Smooth muscle cell (in vitro differentiated cells): ENCODE measurements at regions not wholly inside any gene's neighbourhood (a gene's known extent, or its start where the extent isn't known, plus 50 kb on each side); places are given as distances from the start of the nearest gene placed in this dataset.

Experiments used
- DNase-seq: peaks from one replicate; lab custom pipeline; 2025; ENCODE audit not compliant: unreplicated experiment; lab: John Stamatoyannopoulos, UW
- H2AFZ ChIP-seq: fragments of 200-600 bp; sonication (generic); 2 replicates; pipeline ENCODE4 v1.6.0; 2016; ENCODE audit warnings: antibody characterized with exemption, low read depth, mild to moderate bottlenecking
- H3F3A ChIP-seq: fragments of 200-600 bp; sonication (generic); 2 replicates; pipeline ENCODE4 v1.6.0; 2017; ENCODE audit warnings: antibody characterized with exemption, low read depth
- H3K27ac ChIP-seq: fragments of 200-600 bp; sonication (generic); 2 replicates; pipeline ENCODE4 v1.5.1; 2016; ENCODE audit warnings: low read depth, mild to moderate bottlenecking
- H3K27me3 ChIP-seq: fragments of 200-600 bp; sonication (generic); 2 replicates; pipeline ENCODE4 v1.6.1; 2016; ENCODE audit warnings: low read depth, mild to moderate bottlenecking
- H3K36me3 ChIP-seq: fragments of 200-600 bp; sonication (generic); 2 replicates; pipeline ENCODE4 v1.5.1; 2016; ENCODE audit warnings: low read depth
- H3K4me1 ChIP-seq: fragments of 200-600 bp; sonication (generic); 2 replicates; pipeline ENCODE4 v1.5.1; 2016; ENCODE audit warnings: low read depth
- H3K4me2 ChIP-seq: fragments of 200-600 bp; sonication (generic); 2 replicates; pipeline ENCODE4 v1.6.0; 2016; ENCODE audit warnings: mild to moderate bottlenecking
- H3K4me3 ChIP-seq: fragments of 200-600 bp; sonication (generic); 2 replicates; pipeline ENCODE4 v1.5.1; 2016; ENCODE audit warnings: mild to moderate bottlenecking
- H3K79me2 ChIP-seq: fragments of 200-600 bp; sonication (generic); 2 replicates; pipeline ENCODE4 v1.6.0; 2016; ENCODE audit warnings: low read depth, mild to moderate bottlenecking
- H3K9ac ChIP-seq: fragments of 200-600 bp; sonication (generic); 2 replicates; pipeline ENCODE4 v1.6.0; 2016; ENCODE audit warnings: low read depth
- H3K9me3 ChIP-seq: fragments of 200-600 bp; sonication (generic); replicated peaks from 2 replicates; pipeline ENCODE4 v1.5.1; 2016; ENCODE audit warnings: low read depth
- H4K20me1 ChIP-seq: fragments of 200-600 bp; sonication (generic); 2 replicates; pipeline ENCODE4 v1.6.0; 2016; ENCODE audit warnings: low read depth
- WGBS: methylation state at CpG from one replicate; pipeline ENCODE4 v1.1.7; 2016; ENCODE audit warnings: low lambda C conversion rate; 5-methylcytosine and 5-hydroxymethylcytosine counted together
- TF ChIP-seq, protein P1 (sequence below): fragments of 200-600 bp; sonication (generic); IDR thresholded peaks from 2 replicates; pipeline ENCODE4 v1.5.1; 2017; ENCODE audit warnings: borderline replicate concordance, mild to moderate bottlenecking, antibody characterized with exemption; ENCODE audit not compliant: insufficient read depth, poor library complexity, severe bottlenecking

DNA sequence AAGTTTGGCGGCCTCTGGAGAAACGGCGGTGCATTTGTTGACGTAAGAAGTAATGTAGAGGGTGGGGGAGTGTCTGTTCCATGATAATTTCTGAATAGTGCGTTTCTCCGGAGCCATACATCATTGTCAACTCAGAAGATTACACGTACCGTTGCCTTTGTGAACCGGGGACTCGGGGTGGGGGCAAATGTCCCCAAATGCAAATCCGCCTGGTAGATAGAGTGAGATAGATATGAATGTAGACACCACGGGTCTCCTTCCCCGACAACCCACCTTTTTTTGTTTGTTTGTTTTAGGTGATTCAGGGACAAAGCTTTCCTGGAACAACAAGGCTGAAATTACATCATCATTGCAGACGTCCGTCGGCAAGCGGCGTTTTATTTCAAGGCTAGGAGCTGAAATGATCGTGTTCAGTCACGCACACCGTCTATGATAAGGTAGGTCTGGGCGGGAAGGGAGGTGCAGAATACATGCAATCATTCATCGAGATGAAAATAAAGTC, 96.0 kb upstream of the PPP2R3B start:
- H4K20me1 ChIP-seq, result no peaks in the 10 kb centered on the region
- H3K4me3 ChIP-seq, result no peak overlapping the region
- H3K9me3 ChIP-seq, result no peaks in the 10 kb centered on the region
- DNase-seq, result no peak
- no peak overlapping the region for H3K9ac ChIP-seq
- H3K27ac ChIP-seq, result no peak overlapping the region
- no peaks in the 10 kb centered on the region for H3K4me1 ChIP-seq
- TF ChIP-seq, protein P1, sequence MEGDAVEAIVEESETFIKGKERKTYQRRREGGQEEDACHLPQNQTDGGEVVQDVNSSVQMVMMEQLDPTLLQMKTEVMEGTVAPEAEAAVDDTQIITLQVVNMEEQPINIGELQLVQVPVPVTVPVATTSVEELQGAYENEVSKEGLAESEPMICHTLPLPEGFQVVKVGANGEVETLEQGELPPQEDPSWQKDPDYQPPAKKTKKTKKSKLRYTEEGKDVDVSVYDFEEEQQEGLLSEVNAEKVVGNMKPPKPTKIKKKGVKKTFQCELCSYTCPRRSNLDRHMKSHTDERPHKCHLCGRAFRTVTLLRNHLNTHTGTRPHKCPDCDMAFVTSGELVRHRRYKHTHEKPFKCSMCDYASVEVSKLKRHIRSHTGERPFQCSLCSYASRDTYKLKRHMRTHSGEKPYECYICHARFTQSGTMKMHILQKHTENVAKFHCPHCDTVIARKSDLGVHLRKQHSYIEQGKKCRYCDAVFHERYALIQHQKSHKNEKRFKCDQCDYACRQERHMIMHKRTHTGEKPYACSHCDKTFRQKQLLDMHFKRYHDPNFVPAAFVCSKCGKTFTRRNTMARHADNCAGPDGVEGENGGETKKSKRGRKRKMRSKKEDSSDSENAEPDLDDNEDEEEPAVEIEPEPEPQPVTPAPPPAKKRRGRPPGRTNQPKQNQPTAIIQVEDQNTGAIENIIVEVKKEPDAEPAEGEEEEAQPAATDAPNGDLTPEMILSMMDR, result no peak
- H3K79me2 ChIP-seq, result no peaks in the 10 kb centered on the region
- H3F3A ChIP-seq, result no peaks in the 10 kb centered on the region
- 79% methylated on average over 23 of the region's 23 CpGs for WGBS
- no peak overlapping the region for H2AFZ ChIP-seq
- no peak overlapping the region for H3K4me2 ChIP-seq
- H3K36me3 ChIP-seq, result no peaks in the 10 kb centered on the region
- H3K27me3 ChIP-seq, result no peaks in the 10 kb centered on the region

DNA sequence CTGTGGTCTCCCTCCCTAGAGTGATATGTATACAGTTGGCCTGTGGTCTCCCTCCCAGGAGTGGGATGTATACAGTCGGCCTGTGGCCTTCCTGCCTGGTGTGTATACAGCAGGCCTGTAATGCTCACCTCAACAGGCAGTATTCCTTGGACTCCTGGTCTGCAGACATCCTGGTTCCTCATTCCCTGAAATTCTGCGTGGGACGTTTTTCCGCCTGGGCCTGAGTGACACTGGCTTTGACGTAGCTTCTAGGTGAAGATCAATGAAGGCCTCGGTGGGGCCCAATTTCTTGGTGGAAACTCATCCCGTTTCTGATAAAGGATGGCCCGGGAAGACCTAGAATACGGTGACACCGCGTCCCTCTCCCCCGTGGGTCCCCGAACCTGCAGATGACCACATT, 98.7 kb upstream of the PPP2R3B start:
- H3K36me3 ChIP-seq, result no peaks in the 10 kb centered on the region
- no peak overlapping the region for H3K4me2 ChIP-seq
- no peak overlapping the region for H3K27ac ChIP-seq
- no peaks in the 10 kb centered on the region for H3K9me3 ChIP-seq
- no peak overlapping the region for H3K4me3 ChIP-seq
- TF ChIP-seq, protein P1, result no peak
- no peak for DNase-seq
- H3K79me2 ChIP-seq, result no peaks in the 10 kb centered on the region
- no peak overlapping the region for H2AFZ ChIP-seq
- no peaks in the 10 kb centered on the region for H3K4me1 ChIP-seq
- WGBS, result 91% methylated on average over 13 of the region's 13 CpGs
- no peaks in the 10 kb centered on the region for H3K27me3 ChIP-seq
- no peak overlapping the region for H3K9ac ChIP-seq
- H4K20me1 ChIP-seq, result no peaks in the 10 kb centered on the region
- H3F3A ChIP-seq, result no peaks in the 10 kb centered on the region

DNA sequence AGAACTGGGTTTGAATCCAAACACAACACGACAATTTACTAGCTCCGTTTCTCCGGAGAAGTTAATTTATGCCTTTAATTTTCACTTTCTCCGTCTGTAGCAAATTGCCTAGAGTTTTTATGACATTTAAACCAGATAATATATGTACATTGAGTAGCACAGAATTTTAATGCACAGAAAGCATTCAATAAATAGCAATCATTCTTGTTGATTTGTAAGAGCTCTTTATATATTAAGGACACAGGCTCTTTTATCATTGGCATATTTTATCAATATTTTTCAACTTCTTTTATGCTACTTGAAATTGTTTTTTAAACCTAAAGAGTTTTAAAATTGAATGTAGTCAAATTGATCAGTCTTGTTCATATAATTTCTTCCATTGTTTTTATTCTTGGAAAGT, 99.6 kb upstream of the PPP2R3B start:
- WGBS, result 94% methylated on average over 4 of the region's 4 CpGs
- no peaks in the 10 kb centered on the region for H3F3A ChIP-seq
- H3K4me3 ChIP-seq, result no peak overlapping the region
- no peaks in the 10 kb centered on the region for H3K79me2 ChIP-seq
- H3K27ac ChIP-seq, result no peak overlapping the region
- no peak for DNase-seq
- H3K4me2 ChIP-seq, result no peak overlapping the region
- H4K20me1 ChIP-seq, result no peaks in the 10 kb centered on the region
- no peaks in the 10 kb centered on the region for H3K4me1 ChIP-seq
- H3K9ac ChIP-seq, result no peak overlapping the region
- H3K36me3 ChIP-seq, result no peaks in the 10 kb centered on the region
- H2AFZ ChIP-seq, result no peak overlapping the region
- H3K27me3 ChIP-seq, result no peaks in the 10 kb centered on the region
- TF ChIP-seq, protein P1, result no peak
- H3K9me3 ChIP-seq, result no peaks in the 10 kb centered on the region

DNA sequence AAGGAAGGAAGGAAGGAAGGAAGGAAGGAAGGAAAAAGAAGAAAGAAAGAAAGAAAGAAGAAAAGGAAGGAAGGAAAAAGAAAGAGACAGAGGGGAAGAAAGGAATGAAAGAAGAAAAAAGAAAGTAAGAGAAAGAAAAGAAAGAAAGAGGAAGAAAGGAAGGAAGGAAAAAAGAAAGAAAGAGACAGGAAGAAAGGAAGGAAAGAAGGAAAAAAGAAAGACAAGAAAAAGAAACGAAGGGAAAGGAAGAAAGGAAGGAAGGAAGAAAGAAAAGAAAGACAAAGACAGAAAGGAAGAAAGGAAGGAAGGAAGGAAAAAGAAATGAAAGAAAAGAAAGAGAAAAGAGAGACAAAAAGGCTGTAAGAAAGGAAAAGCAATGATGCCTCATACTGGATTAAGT, 101.1 kb upstream of the PPP2R3B start:
- no peaks in the 10 kb centered on the region for H3K36me3 ChIP-seq
- TF ChIP-seq, protein P1, result no peak
- H3K9me3 ChIP-seq, result no peaks in the 10 kb centered on the region
- H4K20me1 ChIP-seq, result no peaks in the 10 kb centered on the region
- no peak overlapping the region for H3K4me3 ChIP-seq
- H3K27me3 ChIP-seq, result no peaks in the 10 kb centered on the region
- H3K27ac ChIP-seq, result no peak overlapping the region
- no peak overlapping the region for H3K4me2 ChIP-seq
- no peak overlapping the region for H3K9ac ChIP-seq
- no peak for DNase-seq
- no peak overlapping the region for H2AFZ ChIP-seq
- H3K79me2 ChIP-seq, result no peaks in the 10 kb centered on the region
- 65% methylated on average over 1 of the region's 1 CpG for WGBS
- no peaks in the 10 kb centered on the region for H3K4me1 ChIP-seq
- H3F3A ChIP-seq, result no peaks in the 10 kb centered on the region
